H1 (cell line): ENCODE measurements at regions not wholly inside any gene's neighbourhood (a gene's known extent, or its start where the extent isn't known, plus 50 kb on each side); places are given as distances from the start of the nearest gene placed in this dataset.

Source experiments
- EZH2 ChIP-seq: fragments of 200-600 bp; sonication (generic); IDR thresholded peaks from 2 replicates; pipeline ENCODE4 v1.7.1; 2012; ENCODE audit warnings: low read depth, mild to moderate bottlenecking, moderate library complexity, low read length, inconsistent platforms; ENCODE audit not compliant: severe bottlenecking
- HDAC2 ChIP-seq, 2 experiments: fragments of 300-600 bp in 1 of 2; sonication (generic) in 1 of 2; IDR thresholded peaks; 2 replicates each; pipeline ENCODE4 v1.6.1; 2011 to 2012; ENCODE audit warnings: low read depth in 2 of 2, low read length in 2 of 2, mild to moderate bottlenecking in 2 of 2, moderate library complexity in 2 of 2, borderline replicate concordance in 1 of 2, inconsistent platforms in 1 of 2
- JUN ChIP-seq: IDR thresholded peaks from 2 replicates; pipeline ENCODE4 v1.6.1; 2011; ENCODE audit warnings: low read depth, mild to moderate bottlenecking, improper control_type of control experiment, low read length
- POLR2A ChIP-seq, 2 experiments: IDR thresholded peaks; 1 replicate in 1 of 2; 2 replicates in 1 of 2; pipeline ENCODE4 v1.6.1; 2011; ENCODE audit warnings: low read depth in 2 of 2, low read length in 2 of 2, mild to moderate bottlenecking in 2 of 2; ENCODE audit errors: control extremely low read depth in 1 of 2
- POLR2AphosphoS5 ChIP-seq: IDR thresholded peaks from 2 replicates; pipeline ENCODE4 v1.6.1; 2011; ENCODE audit warnings: low read depth, low read length
- RAD21 ChIP-seq, 2 experiments: IDR thresholded peaks in 1 of 2; conservative IDR thresholded peaks in 1 of 2; 2 replicates each; pipeline ENCODE4 v1.6.1; 2011; ENCODE audit warnings: low read depth in 2 of 2, low read length in 2 of 2, improper control_type of control experiment in 1 of 2, inconsistent platforms in 1 of 2, mild to moderate bottlenecking in 1 of 2, moderate library complexity in 1 of 2
- TBP ChIP-seq: IDR thresholded peaks from 2 replicates; pipeline ENCODE4 v1.6.1; 2011; ENCODE audit warnings: low read depth, low read length, improper control_type of control experiment
- YY1 ChIP-seq: IDR thresholded peaks from 2 replicates; pipeline ENCODE4 v1.6.1; 2011; ENCODE audit warnings: low read depth, mild to moderate bottlenecking, low read length
- TF ChIP-seq, protein P1 (sequence below), 3 experiments: IDR thresholded peaks; 1 replicate in 2 of 3; 2 replicates in 1 of 3; pipeline versions ENCODE4 v1.5.1 to v1.6.1; 2011; ENCODE audit warnings: low read length in 3 of 3, mild to moderate bottlenecking in 3 of 3, inconsistent platforms in 2 of 3, low read depth in 1 of 3, moderate library complexity in 1 of 3; ENCODE audit not compliant: insufficient read depth in 1 of 3; ENCODE audit errors: control extremely low read depth in 1 of 3
- TF ChIP-seq, protein P2 (sequence below): IDR thresholded peaks from 2 replicates; pipeline ENCODE4 v1.6.1; 2012; ENCODE audit warnings: inconsistent platforms
- TF ChIP-seq, protein P3 (sequence below): IDR thresholded peaks from 2 replicates; pipeline ENCODE4 v1.6.1; 2011; ENCODE audit warnings: low read depth, mild to moderate bottlenecking, low read length; ENCODE audit not compliant: insufficient read depth

DNA sequence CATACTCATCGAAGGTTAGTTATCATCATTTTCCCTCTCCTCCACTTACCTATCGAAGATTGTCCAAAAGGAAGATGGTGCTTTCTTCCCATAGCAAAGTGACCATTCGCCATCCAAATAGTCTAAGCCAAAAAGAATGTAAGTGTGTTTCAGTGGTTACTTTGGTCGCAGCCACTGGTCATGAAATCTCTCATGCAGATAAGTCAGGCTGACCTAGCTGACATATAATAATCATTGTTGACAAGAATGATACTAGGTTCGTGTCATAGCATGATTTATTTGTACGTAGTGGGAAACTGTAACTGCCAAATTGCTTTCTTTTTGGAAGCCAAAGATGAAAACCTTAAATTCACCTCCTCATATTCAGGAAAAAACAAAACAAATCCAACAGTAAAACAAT is 89.6 kb upstream of the PMAIP1 start:
- TF ChIP-seq HDAC2 (IDR thresholded peaks at IDR 0.05; ENCODE audit: borderline replicate concordance in 1 of 2, low read depth in 2 of 2, low read length in 2 of 2) (no peak), EZH2 (no peak), JUN (no peak), YY1 (no peak), POLR2A (IDR thresholded peaks at IDR 0.05; ENCODE audit: control extremely low read depth in 1 of 2, low read depth in 2 of 2, low read length in 2 of 2) (no peak), TBP (no peak), RAD21 (IDR thresholded peaks at IDR 0.05 in 1 of 2, conservative IDR thresholded peaks at IDR 0.05 in 1 of 2; ENCODE audit: low read depth in 2 of 2, low read length in 2 of 2) (no peak), POLR2AphosphoS5 (no peak)
- TF ChIP-seq, protein P1, sequence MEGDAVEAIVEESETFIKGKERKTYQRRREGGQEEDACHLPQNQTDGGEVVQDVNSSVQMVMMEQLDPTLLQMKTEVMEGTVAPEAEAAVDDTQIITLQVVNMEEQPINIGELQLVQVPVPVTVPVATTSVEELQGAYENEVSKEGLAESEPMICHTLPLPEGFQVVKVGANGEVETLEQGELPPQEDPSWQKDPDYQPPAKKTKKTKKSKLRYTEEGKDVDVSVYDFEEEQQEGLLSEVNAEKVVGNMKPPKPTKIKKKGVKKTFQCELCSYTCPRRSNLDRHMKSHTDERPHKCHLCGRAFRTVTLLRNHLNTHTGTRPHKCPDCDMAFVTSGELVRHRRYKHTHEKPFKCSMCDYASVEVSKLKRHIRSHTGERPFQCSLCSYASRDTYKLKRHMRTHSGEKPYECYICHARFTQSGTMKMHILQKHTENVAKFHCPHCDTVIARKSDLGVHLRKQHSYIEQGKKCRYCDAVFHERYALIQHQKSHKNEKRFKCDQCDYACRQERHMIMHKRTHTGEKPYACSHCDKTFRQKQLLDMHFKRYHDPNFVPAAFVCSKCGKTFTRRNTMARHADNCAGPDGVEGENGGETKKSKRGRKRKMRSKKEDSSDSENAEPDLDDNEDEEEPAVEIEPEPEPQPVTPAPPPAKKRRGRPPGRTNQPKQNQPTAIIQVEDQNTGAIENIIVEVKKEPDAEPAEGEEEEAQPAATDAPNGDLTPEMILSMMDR (IDR thresholded peaks at IDR 0.05; ENCODE audit: control extremely low read depth in 1 of 3, insufficient read depth in 1 of 3, low read depth in 1 of 3, low read length in 3 of 3), result no peak
- TF ChIP-seq, protein P2, sequence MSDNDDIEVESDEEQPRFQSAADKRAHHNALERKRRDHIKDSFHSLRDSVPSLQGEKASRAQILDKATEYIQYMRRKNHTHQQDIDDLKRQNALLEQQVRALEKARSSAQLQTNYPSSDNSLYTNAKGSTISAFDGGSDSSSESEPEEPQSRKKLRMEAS, result no peak
- TF ChIP-seq, protein P3, sequence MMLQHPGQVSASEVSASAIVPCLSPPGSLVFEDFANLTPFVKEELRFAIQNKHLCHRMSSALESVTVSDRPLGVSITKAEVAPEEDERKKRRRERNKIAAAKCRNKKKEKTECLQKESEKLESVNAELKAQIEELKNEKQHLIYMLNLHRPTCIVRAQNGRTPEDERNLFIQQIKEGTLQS, result no peak
